Adrenal gland (tissue), 5 donors: ENCODE measurements at regions not wholly inside any gene's neighbourhood (a gene's known extent, or its start where the extent isn't known, plus 50 kb on each side); places are given as distances from the start of the nearest gene placed in this dataset.

ENCODE experiments used
- CTCF ChIP-seq, 6 experiments: fragments of 450-650 bp in 4 of 6; fragments of 200-600 bp in 2 of 6; sonication (generic) in 1 of 6; IDR thresholded peaks; 1 replicate in 5 of 6; 2 replicates in 1 of 6; pipeline versions ENCODE4 v1.5.1 to v1.8.0; 2016 to 2021; ENCODE audit warnings: antibody characterized with exemption in 6 of 6, mild to moderate bottlenecking in 2 of 6, moderate library complexity in 1 of 6
- POLR2A ChIP-seq, 2 donors: fragments of 450-650 bp; IDR thresholded peaks; one replicate each; pipeline ENCODE4 v1.6.1; 2017; ENCODE audit warnings: antibody characterized with exemption in 2 of 2, mild to moderate bottlenecking in 2 of 2, moderate library complexity in 1 of 2
- donor health status: DM: no; HTN: no; CAD: no.

GRCh38 chr18:67682516-67682915 lies 166.0 kb upstream of the DSEL start:
- TF ChIP-seq CTCF (IDR thresholded peaks at IDR 0.05): no peak
- TF ChIP-seq POLR2A (IDR thresholded peaks at IDR 0.05): no peak
